ENCODE measurements at regions not wholly inside any gene's neighbourhood (a gene's known extent, or its start where the extent isn't known, plus 50 kb on each side); places are given as distances from the start of the nearest gene placed in this dataset.

DNA sequence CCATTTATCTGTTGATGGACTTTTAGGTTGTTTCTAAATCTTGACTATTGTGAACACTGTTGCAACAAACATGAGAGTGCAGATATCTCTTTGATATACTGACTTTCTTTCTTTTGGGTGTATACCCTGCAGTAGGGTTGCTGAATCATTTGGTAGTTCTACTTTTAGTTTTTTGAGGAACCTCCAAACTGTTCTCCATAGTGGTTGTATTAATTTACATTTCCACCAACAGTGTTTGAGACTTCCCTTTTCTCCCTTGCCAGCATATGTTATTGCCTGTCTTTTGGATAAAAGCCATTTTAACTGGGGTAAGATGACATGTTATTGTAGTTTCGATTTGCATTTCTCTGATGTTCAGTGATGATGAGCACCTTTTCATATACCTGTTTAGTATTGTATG, 330.0 kb downstream of the DDX10 start:
- Mint-ChIP-seq H3K4me1 (ENCODE audit: low read depth) (no peaks in the 10 kb centered on the region), H3K36me3 (ENCODE audit: insufficient read depth) (no peaks in the 10 kb centered on the region), H3K9me3 (ENCODE audit: low read depth) (peaks cover 22% of the 10 kb centered on the region), H3K27ac (no peak overlapping the region), H3K27me3 (no peaks in the 10 kb centered on the region), H3K4me3 (ENCODE audit: low read depth) (no peak overlapping the region)
- TF ChIP-seq, protein P1, sequence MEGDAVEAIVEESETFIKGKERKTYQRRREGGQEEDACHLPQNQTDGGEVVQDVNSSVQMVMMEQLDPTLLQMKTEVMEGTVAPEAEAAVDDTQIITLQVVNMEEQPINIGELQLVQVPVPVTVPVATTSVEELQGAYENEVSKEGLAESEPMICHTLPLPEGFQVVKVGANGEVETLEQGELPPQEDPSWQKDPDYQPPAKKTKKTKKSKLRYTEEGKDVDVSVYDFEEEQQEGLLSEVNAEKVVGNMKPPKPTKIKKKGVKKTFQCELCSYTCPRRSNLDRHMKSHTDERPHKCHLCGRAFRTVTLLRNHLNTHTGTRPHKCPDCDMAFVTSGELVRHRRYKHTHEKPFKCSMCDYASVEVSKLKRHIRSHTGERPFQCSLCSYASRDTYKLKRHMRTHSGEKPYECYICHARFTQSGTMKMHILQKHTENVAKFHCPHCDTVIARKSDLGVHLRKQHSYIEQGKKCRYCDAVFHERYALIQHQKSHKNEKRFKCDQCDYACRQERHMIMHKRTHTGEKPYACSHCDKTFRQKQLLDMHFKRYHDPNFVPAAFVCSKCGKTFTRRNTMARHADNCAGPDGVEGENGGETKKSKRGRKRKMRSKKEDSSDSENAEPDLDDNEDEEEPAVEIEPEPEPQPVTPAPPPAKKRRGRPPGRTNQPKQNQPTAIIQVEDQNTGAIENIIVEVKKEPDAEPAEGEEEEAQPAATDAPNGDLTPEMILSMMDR (IDR thresholded peaks at IDR 0.05; ENCODE audit: unreplicated experiment) = no peak
- DNase-seq (ENCODE audit: low spot score, unreplicated experiment) = no peak

DNA sequence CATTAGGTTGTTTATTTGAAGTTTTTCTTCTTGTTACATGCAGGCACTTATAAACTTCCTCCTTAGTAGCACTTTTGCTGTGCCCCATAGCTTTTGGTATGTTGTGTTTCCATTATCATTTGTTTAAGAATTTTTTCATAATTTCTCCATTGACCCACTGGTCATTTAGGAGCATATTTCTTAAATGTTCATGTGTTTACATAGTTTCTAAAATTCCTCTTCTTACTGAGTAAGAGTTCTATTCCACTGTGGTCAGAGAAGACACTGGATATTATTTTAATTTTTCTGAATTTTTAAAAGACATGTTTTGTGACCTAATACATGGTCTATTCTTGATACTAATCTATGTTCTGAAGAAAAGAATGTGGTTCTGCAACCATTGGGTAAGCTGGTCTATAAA, 333.0 kb downstream of the DDX10 start:
- Mint-ChIP-seq H3K4me1 (ENCODE audit: low read depth) (no peaks in the 10 kb centered on the region), H3K36me3 (ENCODE audit: insufficient read depth) (no peaks in the 10 kb centered on the region), H3K27me3 (no peaks in the 10 kb centered on the region), H3K27ac (no peak overlapping the region), H3K4me3 (ENCODE audit: low read depth) (no peak overlapping the region), H3K9me3 (ENCODE audit: low read depth) (peaks cover 22% of the 10 kb centered on the region)
- TF ChIP-seq, protein P1 (IDR thresholded peaks at IDR 0.05; ENCODE audit: unreplicated experiment) = no peak
- no peak for DNase-seq (ENCODE audit: low spot score, unreplicated experiment)

DNA sequence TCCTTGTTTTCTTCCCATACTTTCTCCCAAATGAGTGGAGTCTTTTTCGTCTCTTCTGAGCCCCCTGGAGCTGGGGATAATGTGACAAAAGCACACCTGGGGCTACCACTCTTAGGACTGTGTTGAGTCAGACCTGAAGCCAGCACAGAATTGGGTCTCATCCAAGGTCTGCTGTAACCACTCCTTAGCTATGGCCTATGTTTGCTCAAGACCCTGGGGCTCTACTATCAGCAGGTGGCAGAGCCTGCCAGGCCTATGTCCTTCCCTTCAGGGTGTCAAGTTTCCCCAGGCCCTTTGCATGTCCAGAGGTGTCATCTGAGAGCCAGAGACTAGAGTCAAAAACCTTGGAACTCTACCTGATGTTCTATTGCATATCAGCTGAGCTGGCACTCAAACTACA, 335.7 kb downstream of the DDX10 start:
- Mint-ChIP-seq H3K27ac (no peak overlapping the region), H3K4me3 (ENCODE audit: low read depth) (no peak overlapping the region), H3K27me3 (no peaks in the 10 kb centered on the region), H3K36me3 (ENCODE audit: insufficient read depth) (no peaks in the 10 kb centered on the region), H3K9me3 (ENCODE audit: low read depth) (peaks cover 20% of the 10 kb centered on the region), H3K4me1 (ENCODE audit: low read depth) (no peaks in the 10 kb centered on the region)
- TF ChIP-seq, protein P1 (IDR thresholded peaks at IDR 0.05; ENCODE audit: unreplicated experiment) = no peak
- DNase-seq (ENCODE audit: low spot score, unreplicated experiment) = no peak

DNA sequence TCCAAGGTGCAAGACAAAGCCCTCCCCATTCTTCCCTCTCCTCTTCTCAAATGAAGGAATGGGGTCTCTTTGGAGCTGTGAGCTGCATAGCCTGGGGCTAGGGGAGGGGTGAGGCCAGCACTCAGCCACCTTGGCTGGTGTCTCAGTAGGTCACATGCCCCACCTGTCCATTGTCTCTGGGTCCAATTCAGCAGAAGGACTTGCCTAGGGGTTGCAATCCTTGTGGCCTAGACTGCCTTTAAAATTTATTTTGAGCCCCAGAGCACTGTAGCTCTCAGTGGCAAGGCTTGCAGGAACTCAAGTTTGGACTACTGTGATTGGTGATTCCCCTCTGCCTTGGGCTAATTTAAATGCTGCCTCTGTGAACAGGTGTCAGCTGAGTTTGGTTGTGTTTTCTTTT, 336.7 kb downstream of the DDX10 start:
- TF ChIP-seq, protein P1 (IDR thresholded peaks at IDR 0.05; ENCODE audit: unreplicated experiment) = no peak
- Mint-ChIP-seq H3K4me3 (ENCODE audit: low read depth) (no peak overlapping the region), H3K9me3 (ENCODE audit: low read depth) (peaks cover 12% of the 10 kb centered on the region), H3K4me1 (ENCODE audit: low read depth) (no peaks in the 10 kb centered on the region), H3K27ac (no peak overlapping the region), H3K27me3 (no peaks in the 10 kb centered on the region), H3K36me3 (ENCODE audit: insufficient read depth) (no peaks in the 10 kb centered on the region)
- DNase-seq (ENCODE audit: low spot score, unreplicated experiment) = no peak

DNA sequence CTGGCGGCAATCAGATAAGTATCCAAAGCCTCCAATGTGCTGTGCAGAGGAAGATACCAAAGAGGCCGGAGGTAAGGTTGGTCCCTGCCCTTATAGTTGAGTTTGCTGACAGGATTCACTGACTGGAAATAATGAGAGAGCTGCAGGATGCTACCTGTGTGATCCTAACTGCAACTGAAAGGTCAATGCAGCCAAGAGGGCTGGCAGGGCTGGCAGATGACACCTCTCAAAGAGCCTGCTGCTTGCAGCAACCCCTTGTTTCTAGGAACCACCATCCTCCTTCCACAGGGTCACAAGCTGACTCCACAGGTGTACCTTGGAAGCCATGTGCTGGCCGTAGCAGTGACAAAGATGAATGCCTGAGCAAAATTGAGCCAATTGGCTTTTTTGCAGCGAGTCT, 348.1 kb downstream of the DDX10 start:
- no peak overlapping the region for H3K4me3 Mint-ChIP-seq (ENCODE audit: low read depth)
- no peak overlapping the region for H3K27ac Mint-ChIP-seq
- TF ChIP-seq, protein P1 (IDR thresholded peaks at IDR 0.05; ENCODE audit: unreplicated experiment) = no peak
- H3K27me3 Mint-ChIP-seq = no peaks in the 10 kb centered on the region
- no peaks in the 10 kb centered on the region for H3K9me3 Mint-ChIP-seq (ENCODE audit: low read depth)
- H3K4me1 Mint-ChIP-seq (ENCODE audit: low read depth) = no peaks in the 10 kb centered on the region
- no peak for DNase-seq (ENCODE audit: low spot score, unreplicated experiment)
- no peaks in the 10 kb centered on the region for H3K36me3 Mint-ChIP-seq (ENCODE audit: insufficient read depth)

All from progenitor cell of endocrine pancreas (in vitro differentiated cells).